DOHH2 (cell line): ENCODE measurements at regions not wholly inside any gene's neighbourhood (a gene's known extent, or its start where the extent isn't known, plus 50 kb on each side); places are given as distances from the start of the nearest gene placed in this dataset.

Source experiments
- H3F3A ChIP-seq: fragments of 200-600 bp; sonication (generic), shearing (Covaris generic); 2 replicates; pipeline ENCODE4 v1.6.0; 2016; ENCODE audit warnings: antibody characterized with exemption, mild to moderate bottlenecking; ENCODE audit not compliant: control insufficient read depth, insufficient read depth
- H3K27ac ChIP-seq: fragments of 200-600 bp; sonication (generic); 2 replicates; pipeline ENCODE4 v1.5.1; 2014; ENCODE audit warnings: low read depth, mild to moderate bottlenecking, low read length, moderate library complexity
- H3K27me3 ChIP-seq: fragments of 200-600 bp; sonication (generic); 2 replicates; pipeline ENCODE4 v1.6.1; 2014; ENCODE audit warnings: mild to moderate bottlenecking, low read length, mixed read lengths; ENCODE audit not compliant: control insufficient read depth
- H3K36me3 ChIP-seq: fragments of 200-600 bp; sonication (generic); 2 replicates; pipeline ENCODE4 v1.6.1; 2014; ENCODE audit warnings: mild to moderate bottlenecking, low read length, moderate library complexity, mixed read lengths; ENCODE audit not compliant: control insufficient read depth
- H3K4me1 ChIP-seq: fragments of 200-600 bp; sonication (generic); 2 replicates; pipeline ENCODE4 v1.6.1; 2014; ENCODE audit warnings: mild to moderate bottlenecking, low read length, mixed read lengths; ENCODE audit not compliant: control insufficient read depth
- H3K4me2 ChIP-seq: fragments of 200-600 bp; sonication (generic); 2 replicates; pipeline ENCODE4 v1.6.0; 2014; ENCODE audit warnings: mild to moderate bottlenecking, low read length, moderate library complexity
- H3K4me3 ChIP-seq: fragments of 200-600 bp; sonication (generic); 2 replicates; pipeline ENCODE4 v1.5.1; 2014; ENCODE audit warnings: mild to moderate bottlenecking, low read length, mixed read lengths
- H3K79me2 ChIP-seq: fragments of 200-600 bp; sonication (generic); 2 replicates; pipeline ENCODE4 v1.6.1; 2014; ENCODE audit warnings: mild to moderate bottlenecking, low read length, mixed read lengths; ENCODE audit not compliant: control insufficient read depth
- H3K9me2 ChIP-seq: fragments of 200-600 bp; sonication (generic); replicated peaks from 2 replicates; pipeline ENCODE4 v1.6.1; 2014; ENCODE audit warnings: mild to moderate bottlenecking, low read length, mixed read lengths; ENCODE audit not compliant: control insufficient read depth
- H3K9me3 ChIP-seq: fragments of 200-600 bp; sonication (generic); 2 replicates; pipeline ENCODE4 v1.6.1; 2014; ENCODE audit warnings: antibody characterized with exemption, low read length, mixed read lengths; ENCODE audit not compliant: control insufficient read depth, insufficient read depth
- H4K20me1 ChIP-seq: fragments of 200-600 bp; sonication (generic); 2 replicates; pipeline ENCODE4 v1.6.0; 2014; ENCODE audit warnings: low read depth, mild to moderate bottlenecking, antibody characterized with exemption, low read length, moderate library complexity; ENCODE audit not compliant: control insufficient read depth, insufficient read depth
- EZH2phosphoT487 ChIP-seq: fragments of 200-600 bp; sonication (generic); IDR thresholded peaks from 2 replicates; pipeline ENCODE4 v1.6.1; 2017; ENCODE audit warnings: borderline replicate concordance, mild to moderate bottlenecking, antibody characterized with exemption, low read length, moderate library complexity, mixed read lengths
- TF ChIP-seq, protein P1 (sequence below): fragments of 200-600 bp; sonication (generic); IDR thresholded peaks from one replicate; pipeline ENCODE4 v1.5.1; 2014; ENCODE audit warnings: antibody characterized with exemption, mild to moderate bottlenecking, low read depth, low read length; ENCODE audit not compliant: poor library complexity, severe bottlenecking

DNA sequence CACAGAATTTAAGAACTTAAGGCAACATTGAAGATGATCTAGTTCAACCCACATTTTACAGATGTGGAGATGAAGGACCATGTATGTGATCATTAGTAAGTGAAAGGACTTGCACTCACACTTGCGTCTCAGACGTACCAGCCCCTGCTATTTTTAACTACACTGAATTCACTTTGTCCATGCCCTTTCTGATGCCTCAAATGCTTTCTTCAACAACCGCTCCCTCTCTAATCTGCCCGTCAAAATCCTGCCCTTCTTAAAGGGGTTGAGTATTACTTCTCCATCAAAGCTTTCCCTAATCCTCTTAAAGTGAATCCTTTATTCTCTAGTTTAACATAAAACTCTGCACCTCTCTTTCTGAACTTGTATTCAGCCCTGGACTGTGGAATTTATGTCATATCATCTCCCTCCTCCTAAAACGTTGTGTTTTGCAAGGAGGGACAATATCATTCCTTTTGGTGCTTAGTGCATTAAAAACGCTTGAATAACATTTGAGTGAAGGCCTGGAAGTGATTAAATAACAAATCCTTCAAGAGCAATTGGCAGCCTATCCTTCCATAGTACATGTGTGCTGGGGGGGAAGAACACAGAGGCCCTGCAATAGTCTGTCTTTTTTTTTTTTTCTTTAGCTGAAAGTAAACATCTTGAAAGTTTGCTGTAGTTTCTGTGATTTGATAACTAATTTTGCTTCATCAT lies 493.3 kb downstream of the LMO7 start:
- Histone ChIP-seq H3K4me1 (no peaks in the 10 kb centered on the region), H3K9me3 (no peaks in the 10 kb centered on the region), H3K27me3 (no peaks in the 10 kb centered on the region), H3K79me2 (no peaks in the 10 kb centered on the region), H3K27ac (no peak overlapping the region), H3K4me2 (no peak overlapping the region), H3K9me2 (no peaks in the 10 kb centered on the region), H3K4me3 (no peak overlapping the region), H3F3A (no peaks in the 10 kb centered on the region), H3K36me3 (no peaks in the 10 kb centered on the region), H4K20me1 (no peaks in the 10 kb centered on the region)
- TF ChIP-seq, protein P1, sequence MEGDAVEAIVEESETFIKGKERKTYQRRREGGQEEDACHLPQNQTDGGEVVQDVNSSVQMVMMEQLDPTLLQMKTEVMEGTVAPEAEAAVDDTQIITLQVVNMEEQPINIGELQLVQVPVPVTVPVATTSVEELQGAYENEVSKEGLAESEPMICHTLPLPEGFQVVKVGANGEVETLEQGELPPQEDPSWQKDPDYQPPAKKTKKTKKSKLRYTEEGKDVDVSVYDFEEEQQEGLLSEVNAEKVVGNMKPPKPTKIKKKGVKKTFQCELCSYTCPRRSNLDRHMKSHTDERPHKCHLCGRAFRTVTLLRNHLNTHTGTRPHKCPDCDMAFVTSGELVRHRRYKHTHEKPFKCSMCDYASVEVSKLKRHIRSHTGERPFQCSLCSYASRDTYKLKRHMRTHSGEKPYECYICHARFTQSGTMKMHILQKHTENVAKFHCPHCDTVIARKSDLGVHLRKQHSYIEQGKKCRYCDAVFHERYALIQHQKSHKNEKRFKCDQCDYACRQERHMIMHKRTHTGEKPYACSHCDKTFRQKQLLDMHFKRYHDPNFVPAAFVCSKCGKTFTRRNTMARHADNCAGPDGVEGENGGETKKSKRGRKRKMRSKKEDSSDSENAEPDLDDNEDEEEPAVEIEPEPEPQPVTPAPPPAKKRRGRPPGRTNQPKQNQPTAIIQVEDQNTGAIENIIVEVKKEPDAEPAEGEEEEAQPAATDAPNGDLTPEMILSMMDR, result no peak
- TF ChIP-seq EZH2phosphoT487, result no peak

DNA sequence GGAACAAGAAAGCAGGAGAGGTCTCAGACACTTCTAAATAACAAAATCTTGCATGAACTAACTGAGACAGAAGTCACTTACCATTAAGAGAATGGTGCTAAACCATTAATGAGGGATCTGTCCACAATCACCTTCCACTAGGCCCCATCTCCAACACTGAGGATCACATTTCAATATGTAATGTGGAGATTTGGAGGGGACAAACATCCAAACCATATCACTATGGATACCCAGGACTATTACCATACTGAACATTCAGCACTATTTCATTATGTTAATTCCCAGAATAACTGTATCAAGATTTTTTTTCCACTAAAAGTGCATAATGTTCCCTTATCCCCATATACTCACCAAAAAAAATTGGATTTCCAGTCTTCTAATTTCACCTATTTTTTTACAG lies 491.8 kb downstream of the LMO7 start:
- Histone ChIP-seq H3K4me1 (no peaks in the 10 kb centered on the region), H3K27ac (no peak overlapping the region), H3K9me3 (no peaks in the 10 kb centered on the region; the same call in 1 of the 2 replicates), H3K4me2 (no peak overlapping the region), H3K79me2 (no peaks in the 10 kb centered on the region), H3K36me3 (no peaks in the 10 kb centered on the region), H3F3A (no peaks in the 10 kb centered on the region), H3K4me3 (no peak overlapping the region), H3K27me3 (no peaks in the 10 kb centered on the region), H4K20me1 (no peaks in the 10 kb centered on the region), H3K9me2 (no peaks in the 10 kb centered on the region)
- TF ChIP-seq, protein P1, result no peak
- no peak for TF ChIP-seq EZH2phosphoT487

DNA sequence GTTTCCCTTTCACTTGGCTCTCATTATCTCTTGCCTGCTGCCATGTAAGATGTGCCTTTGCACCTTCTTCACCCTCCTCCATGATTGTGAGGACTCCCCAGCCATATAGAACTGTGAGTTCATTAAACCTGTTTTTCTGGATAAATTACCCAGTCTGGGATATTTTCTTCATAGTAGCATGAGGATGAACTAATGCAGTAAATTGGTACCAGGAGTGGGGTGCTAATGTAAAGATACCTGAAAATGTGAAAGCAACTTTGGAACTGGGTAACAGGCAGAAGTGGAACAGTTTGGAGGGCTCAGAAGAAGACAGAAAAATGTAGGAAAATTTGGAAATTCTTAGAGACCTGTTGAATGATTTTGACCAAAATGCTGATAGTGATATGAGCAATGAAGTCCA lies 487.4 kb downstream of the LMO7 start:
- Histone ChIP-seq H3K4me3 (no peak overlapping the region), H3K9me3 (no peaks in the 10 kb centered on the region; the same call in 1 of the 2 replicates), H3K4me2 (no peak overlapping the region), H3F3A (no peaks in the 10 kb centered on the region), H3K79me2 (no peaks in the 10 kb centered on the region), H3K9me2 (no peaks in the 10 kb centered on the region), H3K4me1 (no peaks in the 10 kb centered on the region), H3K27ac (no peak overlapping the region), H4K20me1 (no peaks in the 10 kb centered on the region), H3K27me3 (no peaks in the 10 kb centered on the region), H3K36me3 (no peaks in the 10 kb centered on the region)
- no peak for TF ChIP-seq EZH2phosphoT487
- TF ChIP-seq, protein P1, result no peak
